ENCODE measurements at regions not wholly inside any gene's neighbourhood (a gene's known extent, or its start where the extent isn't known, plus 50 kb on each side); places are given as distances from the start of the nearest gene placed in this dataset.

DNA sequence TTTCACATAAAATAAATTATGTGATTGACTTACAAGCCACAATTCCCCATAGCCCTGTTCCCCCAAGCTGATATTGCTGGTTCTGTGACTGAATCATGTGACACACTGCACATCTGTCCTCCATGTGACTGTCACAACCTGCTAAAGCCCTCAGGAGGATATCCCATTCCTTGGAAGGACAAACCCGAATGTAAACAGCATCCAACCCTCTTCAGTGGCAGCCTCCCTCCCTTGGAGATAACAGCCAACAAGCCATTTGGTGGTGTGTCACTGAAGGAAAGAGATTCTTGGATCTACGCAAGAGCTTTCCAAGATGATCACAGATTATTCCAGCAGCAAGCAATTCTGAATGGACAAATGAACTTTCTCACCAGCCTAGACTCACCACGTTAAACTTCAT, 153.9 kb upstream of the TIAM1 start:
- no peak for DNase-seq

DNA sequence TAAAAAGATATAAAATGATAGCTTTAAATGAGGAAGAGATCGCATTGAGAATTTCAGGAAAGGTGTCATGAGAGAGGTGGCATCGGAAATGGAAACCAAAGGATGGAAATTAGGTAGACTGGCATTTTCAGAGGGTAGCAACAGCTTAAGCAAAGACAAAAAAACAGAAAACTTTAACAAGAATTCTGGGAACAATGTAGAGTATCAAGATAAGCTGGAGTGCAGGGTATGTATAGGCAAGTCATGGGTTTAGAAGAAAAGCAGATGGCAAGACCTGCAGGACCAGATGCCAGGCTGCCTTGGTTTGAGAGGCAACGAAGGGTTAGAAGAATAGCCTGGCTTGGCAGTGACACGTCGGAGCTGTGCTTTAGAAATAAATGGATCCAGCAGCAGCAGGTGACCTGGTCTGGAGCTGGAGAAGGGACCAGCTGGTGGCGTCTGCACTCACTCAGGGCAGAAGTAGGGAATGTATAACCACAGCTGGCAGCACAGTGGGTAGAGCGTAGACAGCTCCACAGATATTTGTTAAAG, 149.4 kb upstream of the TIAM1 start:
- DNase-seq: no peak

DNA sequence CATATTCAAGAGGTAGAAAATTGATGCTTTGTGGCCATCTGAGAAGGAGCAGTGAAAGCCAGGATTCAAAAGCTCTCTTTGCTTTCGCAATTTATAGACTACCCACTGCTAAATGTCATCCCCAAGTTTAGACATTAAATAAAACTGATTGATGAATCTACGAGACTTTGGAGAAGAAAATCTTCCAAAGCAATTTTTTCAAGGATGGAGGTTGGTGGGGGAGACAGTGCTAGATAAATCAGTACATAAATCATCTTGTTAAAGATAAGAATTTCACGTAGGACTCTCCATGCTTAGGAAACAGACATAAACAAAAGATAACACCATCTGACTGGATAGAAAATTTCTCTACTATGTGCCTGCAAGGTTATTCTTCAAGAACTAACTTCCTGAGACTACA, 147.6 kb upstream of the TIAM1 start:
- no peak for DNase-seq

DNA sequence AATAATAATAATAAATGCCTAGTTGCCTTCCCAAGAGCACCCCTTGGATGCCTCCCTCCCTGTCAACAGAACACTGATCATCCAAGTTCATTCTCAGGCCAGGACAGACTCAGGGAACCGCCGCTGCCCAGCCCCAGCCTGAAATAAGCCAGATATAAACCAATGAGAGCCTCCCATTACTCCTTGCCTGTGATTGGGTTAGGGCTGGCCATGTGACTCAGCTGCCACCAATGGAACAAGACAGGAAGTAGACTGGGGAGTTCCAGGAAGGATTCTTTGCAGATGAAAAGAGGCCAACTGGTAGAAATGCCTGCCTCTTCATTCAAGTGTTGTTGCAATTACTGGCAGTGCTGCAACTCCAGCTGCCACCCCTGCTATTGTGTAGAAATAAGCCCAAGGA, 146.4 kb upstream of the TIAM1 start:
- no peak for DNase-seq

DNA sequence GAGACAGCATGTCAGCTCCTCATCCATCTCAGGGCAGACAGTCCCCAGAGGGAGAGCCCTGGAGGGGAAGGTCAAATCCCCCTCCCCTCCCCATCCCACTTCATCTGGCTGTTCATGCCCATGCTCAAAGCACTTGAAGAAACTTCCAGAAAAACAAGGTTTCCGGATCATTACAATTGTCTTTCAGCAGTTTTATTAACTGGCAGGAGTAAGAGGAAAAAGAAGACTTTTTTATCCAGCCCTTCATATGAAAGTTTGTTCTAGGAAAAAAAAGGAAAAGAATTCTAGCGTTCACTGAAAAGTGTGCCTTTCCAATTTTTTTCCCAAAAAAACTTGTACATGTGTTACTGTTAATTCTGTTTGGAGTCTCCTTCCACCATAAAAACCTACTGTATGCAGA, 145.7 kb upstream of the TIAM1 start:
- no peak for DNase-seq

DNA sequence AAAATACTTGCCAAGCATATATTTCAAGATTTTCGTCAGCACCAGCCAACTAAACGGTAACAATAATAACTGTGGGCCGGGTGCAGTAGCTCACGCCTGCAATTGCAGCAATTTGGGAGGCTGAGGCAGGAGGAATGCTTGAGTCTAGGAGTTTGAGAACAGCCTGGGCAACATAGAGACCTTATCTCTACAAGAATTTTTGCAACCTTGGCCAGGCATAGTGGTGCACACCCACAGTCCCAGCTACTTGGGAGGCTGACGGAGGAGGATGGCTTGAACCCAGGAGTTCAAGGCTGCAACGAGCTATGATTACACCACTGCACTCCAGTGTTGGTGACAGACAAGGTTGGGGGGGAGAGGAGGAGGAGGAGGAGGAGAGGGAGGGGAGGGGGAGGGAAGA, 145.0 kb upstream of the TIAM1 start:
- DNase-seq: no peak

DNA sequence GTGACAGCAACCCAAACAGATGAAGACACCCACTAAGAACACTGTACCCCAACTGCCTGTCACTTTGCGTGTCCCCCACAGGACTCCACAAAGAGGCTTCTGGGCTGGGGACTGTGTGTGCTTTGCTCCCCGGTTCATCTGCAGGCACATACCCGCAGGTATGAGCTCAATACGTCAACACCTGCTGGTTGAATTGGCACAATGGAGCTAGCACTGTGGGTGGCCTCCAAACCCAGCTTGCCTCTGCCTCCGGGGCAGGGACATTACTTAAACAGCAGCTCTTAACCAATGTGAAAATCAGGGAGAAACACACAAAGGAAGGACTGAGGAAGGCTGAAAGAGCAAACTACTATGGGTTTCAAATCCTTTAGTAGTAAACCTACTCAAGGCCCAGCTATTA, 140.2 kb upstream of the TIAM1 start:
- DNase-seq: no peak

DNA sequence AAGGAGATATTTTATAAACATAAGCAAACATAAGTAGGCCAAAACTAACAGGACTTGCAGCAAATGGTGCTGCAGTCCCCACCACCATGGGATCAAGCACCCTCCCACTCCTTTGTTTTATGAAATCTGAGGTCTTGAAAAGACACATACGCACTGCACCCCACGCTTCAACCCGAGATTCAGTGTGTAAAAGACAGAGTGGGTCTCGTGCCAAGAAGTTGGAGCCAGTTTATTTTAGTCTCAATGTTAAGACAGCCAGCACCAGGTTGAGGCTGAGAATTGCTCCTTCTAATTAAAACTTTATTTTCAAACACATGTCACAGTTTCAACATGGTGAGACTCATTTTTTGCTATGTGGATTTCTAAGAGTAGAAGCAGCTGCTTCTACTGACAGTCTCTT, 139.1 kb upstream of the TIAM1 start:
- no peak for DNase-seq

DNA sequence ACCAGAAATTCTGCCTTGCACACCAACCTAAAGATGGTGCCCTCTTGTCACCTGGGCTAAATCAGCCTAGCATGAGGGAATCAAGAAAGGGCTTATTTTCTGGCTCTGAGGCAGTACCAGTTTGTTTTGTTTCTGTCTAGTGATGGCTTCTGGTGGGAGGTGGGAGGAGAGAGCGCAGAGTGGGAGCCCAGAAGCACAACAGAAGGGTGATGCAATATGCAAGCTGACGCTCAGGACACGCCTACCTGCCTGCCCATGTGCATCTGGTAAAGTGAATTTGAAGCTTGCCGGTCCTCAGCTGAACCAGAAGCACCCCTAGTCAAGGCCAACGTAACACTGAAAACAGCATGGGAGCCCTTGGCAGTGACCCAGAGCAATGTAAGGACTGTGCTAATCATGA, 138.4 kb upstream of the TIAM1 start:
- no peak for DNase-seq

DNA sequence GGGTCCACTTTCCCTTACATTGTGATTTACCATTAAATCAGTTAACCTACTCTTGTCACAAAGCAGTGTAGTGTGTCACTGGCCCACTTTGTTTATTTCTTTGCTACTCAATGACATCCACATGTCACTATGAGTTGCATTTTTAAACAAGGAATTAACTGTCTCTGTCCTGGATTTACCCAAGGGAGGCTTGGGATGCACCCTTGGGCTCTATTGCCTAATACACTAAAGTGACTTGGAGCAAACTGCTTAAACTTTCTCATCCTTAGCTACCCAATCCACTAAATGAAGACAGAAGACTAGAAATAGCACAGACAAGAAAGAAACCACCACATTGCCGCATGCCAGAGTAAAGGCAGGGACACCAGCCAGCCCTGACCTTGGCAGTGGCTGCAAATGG, 136.2 kb upstream of the TIAM1 start:
- DNase-seq: no peak

DNA sequence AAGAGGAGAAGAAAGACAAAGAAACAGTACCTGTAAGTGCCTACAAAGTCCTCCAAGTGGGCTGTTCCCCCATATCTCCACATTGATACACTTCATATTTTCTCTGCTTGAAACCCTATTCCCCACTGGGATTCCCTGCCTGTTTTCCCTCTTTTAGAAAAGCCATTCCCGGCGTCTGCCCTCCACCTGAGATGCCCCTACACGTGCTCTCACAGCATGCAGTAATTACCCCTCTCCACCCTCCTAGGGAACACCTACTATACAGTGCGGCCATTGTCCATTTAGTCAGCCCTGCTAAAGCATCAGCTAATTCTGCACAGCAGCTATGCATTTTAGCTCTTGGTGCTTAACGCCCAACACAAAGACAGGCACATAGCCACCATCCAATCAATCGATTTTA, 135.7 kb upstream of the TIAM1 start:
- no peak for DNase-seq

DNA sequence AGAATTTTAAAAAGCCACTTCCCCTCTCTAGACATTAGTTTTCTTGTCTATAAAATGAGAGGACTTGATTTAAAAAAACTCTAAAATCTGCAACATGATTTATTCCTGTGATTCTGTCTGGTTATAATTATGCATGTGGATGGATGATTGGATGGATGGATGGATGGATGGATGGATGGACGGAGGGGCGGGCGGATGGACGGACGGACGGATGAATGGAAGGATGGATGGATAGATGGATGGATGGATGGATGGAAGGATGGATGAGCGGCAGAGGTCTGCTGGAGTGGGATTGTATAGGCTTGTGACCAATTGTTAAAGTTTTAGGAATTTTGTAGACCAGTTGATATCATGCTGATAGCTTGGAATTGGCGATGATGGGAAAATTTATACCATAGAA, 135.2 kb upstream of the TIAM1 start:
- DNase-seq: no peak

DNA sequence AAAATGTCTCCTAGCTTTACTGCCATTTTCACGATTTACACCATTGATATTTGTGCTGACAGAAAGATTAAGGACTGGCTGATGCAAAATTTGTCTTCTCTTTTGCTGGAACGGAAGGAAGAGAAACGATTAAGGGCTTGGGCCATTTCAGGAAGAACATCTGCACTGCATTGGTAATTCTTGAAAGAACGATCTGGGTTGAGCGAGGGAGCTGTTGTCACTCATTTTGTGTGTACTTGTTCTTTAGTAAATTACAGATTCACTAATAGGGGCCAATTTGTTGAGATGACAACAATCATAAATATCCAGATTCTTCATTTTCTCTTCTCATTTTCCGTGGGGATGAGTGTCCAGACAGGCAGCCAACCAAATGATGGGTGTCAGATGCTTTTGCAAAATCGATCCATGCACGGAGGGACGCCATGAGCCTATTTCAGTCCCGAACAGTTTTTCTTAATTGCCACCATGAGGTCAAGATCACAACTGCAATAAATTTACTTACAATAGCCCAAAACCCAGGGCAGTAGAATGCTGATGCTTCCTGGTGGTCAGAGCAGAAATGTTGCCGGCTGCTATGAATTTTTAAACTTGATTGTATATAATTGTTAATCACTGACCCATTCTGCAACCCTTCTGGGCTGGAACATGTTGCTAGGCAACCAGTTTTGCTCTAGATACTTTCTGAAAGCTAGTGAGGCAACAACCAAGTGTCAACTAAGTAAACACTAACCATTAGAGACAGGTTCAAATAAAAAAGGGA, 132.4 kb upstream of the TIAM1 start:
- DNase-seq: peak; percentile 66

DNA sequence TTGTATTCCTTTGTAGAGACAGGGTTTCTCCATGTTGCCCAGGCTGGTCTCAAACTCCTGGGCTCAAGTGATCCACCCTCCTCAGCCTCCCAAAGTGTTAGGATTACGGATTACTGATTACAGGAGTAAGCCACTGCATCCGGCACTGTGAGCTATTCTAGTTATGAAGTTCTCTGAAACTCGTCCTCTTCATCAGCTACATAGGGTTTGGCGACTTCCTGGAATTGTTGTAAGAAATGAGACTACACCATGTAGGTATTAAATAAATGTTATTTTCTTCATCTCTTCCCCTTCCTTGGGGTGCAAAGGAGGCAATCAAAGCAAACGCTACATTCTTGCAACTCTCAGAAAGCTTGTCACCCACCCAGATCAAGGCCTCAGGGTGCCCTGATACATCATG, 131.2 kb upstream of the TIAM1 start:
- no peak for DNase-seq

DNA sequence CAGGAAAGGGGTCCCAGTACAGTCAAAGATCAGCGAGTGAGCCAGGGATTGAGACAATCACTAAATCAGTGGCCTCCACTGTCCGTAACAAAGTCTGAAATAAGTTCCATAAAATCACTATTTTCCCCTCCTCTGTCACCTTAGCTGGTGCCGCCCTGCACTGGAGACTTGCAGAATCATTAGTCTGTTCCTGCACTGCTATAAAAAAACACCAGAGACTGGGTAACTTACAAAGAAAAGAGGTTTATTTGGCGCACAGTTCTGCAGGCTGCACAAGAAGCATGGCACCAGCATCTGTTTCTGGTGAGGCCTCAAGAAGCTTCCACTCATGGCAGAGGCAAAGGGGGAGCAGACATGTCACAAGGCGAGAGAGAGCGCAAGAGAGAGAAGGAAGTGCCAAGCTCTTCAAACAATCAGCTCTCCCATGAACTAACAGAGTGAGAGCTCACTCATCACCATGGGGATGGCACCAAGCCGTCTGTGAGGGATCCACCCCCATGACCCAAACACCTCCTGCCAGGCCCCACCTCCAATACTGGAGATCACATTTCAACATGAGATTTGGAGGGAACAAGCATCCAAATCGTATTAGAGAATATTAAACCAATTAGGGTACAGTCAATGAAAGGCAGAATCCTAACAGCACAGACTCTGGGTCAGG, 129.8 kb upstream of the TIAM1 start:
- DNase-seq: no peak

DNA sequence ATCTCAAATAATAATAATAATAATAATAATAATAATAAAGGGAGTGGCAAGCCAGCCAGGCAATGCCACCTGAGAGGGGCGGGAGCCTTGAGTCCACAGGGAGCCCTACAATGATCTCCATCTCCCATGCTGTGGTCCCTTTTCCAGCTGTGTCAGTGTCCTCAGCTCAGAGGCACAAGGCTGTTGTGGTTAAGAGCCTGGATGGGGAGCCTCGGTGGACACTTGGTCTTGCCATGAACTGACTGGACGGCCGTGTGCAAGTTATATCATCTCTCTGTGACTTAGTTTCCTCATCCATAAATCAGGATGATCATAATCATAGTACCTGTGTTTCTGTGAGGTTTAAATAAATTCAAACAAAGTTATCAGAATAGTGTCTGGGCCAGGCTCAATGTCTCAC, 127.8 kb upstream of the TIAM1 start:
- DNase-seq: no peak

DNA sequence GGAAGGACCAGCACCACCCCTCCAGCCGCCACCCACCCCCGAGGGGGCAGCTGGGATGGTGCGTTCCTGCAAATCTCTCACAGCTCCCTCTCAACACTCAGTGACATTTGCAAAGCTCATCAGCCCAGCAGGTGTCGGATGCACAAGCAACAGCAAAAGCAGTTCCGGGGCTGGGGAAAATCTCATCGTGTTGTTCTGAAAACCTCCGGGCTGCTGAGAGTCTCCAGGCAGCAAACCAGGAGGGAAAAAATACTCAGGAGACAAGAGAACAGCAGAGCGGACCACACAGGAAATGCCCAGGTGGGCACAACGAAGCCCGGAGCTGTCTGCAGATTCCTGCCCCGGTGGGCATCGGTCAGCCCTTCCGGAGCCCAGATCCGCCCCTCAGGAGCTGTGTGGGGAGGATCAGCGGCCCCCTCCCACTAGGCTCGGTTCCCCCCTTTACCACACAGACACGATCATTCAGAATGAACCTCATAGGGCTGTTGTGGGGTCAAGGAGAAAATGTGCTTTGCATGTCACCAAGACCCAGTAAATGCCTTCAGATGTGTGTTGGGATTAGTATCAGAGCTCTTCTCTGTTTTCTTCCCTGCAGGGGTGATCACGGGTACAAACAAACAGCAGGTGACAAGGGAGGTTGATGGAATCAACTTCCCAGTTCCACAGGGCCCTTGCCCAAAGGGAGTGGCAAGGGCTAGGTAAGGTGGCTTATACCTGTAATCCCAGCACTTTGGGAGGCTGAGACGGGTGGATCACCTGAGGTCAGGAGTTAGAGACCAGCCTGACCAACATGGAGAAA, 127.0 kb upstream of the TIAM1 start:
- no peak for DNase-seq

DNA sequence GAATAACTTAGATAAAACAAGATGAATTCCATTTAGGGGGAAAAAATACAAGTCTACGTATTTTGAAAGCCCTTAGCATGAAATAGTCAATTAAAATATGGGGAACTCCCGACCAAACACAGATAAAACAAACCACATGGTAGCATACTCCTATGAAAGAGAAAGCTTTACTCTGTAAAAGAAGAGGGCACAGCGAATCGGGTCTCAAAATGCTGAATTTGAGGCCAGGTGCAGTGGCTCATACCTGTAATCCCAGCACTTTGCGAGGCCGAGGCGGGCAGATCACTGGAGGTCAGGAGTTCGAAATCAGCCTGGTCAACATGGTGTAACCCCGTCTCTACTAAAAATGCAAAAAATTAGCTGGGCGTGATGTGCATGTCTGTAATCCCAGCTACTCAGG, 116.9 kb upstream of the TIAM1 start:
- DNase-seq: no peak

DNA sequence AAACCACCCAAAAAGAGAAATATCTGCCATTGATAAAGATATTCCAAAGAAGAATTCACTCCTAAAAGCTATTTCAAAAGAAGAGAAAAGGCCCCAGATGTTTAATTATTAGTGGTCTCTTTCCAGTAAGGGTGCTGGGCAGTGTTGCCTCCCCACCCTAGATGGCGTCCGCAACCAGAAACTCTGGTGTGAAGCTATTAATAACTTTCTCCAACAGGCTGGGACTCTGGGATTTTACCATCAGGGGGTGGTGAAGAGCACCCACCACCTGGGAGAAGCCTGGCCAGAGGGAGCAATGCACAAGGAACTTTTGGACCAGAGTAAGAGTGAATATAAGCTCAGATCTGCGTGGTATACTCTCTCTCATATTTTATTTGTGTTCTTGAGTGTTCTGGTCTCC, 115.4 kb upstream of the TIAM1 start:
- DNase-seq: no peak

DNA sequence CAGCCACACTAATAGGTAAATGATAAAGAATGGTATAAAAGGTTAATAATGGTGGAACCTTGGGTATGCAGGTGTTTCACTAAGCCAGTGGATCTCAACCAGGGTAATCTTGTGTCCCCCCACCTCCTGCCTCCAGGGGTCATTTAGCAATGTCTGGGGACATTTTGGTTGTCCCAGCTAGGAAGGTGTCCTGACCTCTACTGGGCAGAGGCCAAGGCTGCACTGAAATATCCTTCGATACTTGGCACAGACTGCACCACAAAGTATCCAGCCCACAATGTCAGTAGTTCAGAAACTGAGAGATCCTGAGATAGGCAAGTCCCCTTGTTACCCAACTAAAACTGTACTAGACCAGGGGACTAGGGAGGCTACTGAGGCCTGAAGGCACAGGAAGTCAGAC, 113.6 kb upstream of the TIAM1 start:
- DNase-seq: no peak

DNA sequence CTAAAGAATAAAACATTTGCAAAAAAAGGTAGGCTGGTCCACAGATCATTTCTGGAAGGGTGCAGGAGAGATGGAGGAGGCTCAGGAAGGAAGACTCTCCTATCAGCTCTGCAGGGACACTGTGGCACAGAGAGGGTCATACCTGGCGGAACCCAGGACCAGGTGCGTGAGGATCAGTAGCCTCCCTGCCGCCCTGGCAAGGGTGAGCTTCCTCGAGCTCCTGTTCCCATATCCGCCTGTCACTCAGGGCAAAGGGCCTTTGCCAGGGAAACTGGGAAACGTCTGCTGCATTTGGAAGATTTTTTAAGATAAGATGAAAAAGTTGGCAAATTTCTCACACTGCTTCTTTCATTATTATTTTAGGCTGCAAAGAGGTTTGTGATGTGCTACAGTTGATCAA, 112.1 kb upstream of the TIAM1 start:
- no peak for DNase-seq

DNA sequence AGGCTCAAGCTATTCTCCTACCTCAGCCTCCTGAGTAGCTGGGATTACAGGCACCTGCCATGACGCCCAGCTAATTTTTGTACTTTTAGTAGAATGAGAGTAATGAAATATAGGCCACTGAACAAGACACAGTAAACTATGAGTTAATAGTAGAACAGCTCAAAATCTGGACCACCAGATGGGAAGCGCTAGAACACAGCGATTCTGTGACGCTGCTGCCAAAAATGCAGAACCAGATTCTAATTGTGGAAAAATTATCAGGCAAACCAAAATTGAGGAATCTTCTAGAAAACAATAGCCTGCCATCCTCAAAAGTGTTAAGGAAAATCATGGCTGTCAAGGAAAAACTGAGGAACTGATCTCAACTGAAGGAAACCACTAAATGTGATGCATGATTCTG, 111.4 kb upstream of the TIAM1 start:
- DNase-seq: no peak

DNA sequence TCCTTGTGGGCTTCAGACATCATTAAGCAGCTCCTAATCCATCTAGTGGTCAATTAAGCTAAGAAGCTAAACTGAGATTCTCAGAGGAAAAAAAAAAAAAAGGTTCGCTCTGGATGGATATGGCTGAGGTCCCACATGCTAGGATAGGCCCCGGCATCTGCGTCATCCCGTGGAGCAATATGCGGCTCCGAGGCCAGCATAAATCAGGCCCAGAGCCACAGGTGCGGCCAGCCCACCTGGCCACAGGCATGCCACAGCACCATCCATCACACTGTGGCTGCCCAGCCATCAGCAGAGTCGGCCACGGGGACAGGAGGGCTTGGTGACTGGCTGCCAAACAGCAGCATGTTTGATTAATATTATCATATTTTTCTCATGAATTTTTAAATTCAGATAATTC, 106.9 kb upstream of the TIAM1 start:
- no peak for DNase-seq

DNA sequence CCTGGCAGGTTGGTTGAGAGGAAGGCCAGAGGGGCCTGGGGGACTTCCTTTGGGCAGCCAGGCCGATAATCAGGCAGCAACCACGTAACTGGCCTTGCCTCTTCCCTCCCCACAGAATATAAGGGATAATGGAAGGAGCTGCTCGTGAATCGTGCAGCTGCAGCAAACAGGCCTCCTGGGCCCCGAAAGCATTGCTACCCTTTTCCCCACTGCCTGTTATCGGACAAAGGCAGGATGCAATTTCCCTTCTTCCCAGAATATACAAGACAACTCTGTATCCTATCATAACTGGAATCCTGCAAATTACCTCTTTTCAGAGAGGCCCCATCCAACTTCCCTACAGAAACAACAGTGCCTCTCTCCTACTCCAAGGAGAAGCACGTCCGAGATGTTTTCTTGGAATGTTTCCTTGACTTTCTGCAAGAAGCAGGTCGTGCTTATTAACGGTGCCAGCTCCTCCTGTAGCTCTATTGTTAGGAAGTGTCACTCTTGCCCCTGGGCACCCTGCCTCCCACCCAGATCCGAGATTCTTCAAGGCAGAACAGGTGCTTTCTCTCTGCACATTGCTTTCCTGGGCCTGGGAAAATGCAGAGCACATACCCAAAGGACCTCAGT, 106.0 kb upstream of the TIAM1 start:
- DNase-seq: no peak

Measured in NCI-H510A treated with DMSO at 0.1 percent for 48 hours (cell line).